ENCODE measurements at regions not wholly inside any gene's neighbourhood (a gene's known extent, or its start where the extent isn't known, plus 50 kb on each side); places are given as distances from the start of the nearest gene placed in this dataset.

GRCh38 chrX:127025013-127025412 is 205.5 kb downstream of the PRR32 start:
- no TSS peak for BruUV-seq (replicated peaks)
- TF ChIP-seq CTCF (conservative IDR thresholded peaks at IDR 0.05; ENCODE audit: low read length) (no peak), EZH2phosphoT487 (IDR thresholded peaks at IDR 0.05; ENCODE audit: borderline replicate concordance, low read depth, low read length) (no peak)
- Histone ChIP-seq H4K20me1 (ENCODE audit: insufficient read depth, low read length) (no peaks in the 10 kb centered on the region), H2AFZ (ENCODE audit: low read length) (no peak overlapping the region), H3K27ac (ENCODE audit: low read depth, low read length, poor library complexity, severe bottlenecking) (no peak overlapping the region), H3K9me3 (ENCODE audit: low read length) (no peaks in the 10 kb centered on the region), H3K4me3 (ENCODE audit: low read depth, low read length, poor library complexity, severe bottlenecking) (no peak overlapping the region), H3K79me2 (ENCODE audit: insufficient read depth, low read depth, low read length) (no peaks in the 10 kb centered on the region), H3K9me2 (ENCODE audit: insufficient read depth, low read length) (no peaks in the 10 kb centered on the region), H3K4me2 (ENCODE audit: low read length) (no peak overlapping the region), H3K36me3 (ENCODE audit: insufficient read depth, low read length) (no peaks in the 10 kb centered on the region), H3K4me1 (ENCODE audit: insufficient read depth, low read length, poor library complexity, severe bottlenecking) (no peaks in the 10 kb centered on the region)
- DNase-seq (ENCODE audit: low spot score): no peak
- ChIA-PET CTCF (ENCODE audit: unreplicated experiment) (no interaction called here), POLR2A (interaction anchor here (0.6 kb wide), 1 partner anchor 1458 kb away, joined by 3 read pairs; no protein-coding TSS in a partner anchor)
- intact Hi-C loops (cut with micrococcal nuclease; ENCODE audit: unreplicated experiment): no loop called here

- POLR2A ChIA-PET: no interaction called here
- Histone ChIP-seq H3K79me2 (ENCODE audit: insufficient read depth, low read depth, low read length) (no peaks in the 10 kb centered on the region), H3K4me3 (ENCODE audit: low read depth, low read length, poor library complexity, severe bottlenecking) (no peak overlapping the region), H3K9me2 (ENCODE audit: insufficient read depth, low read length) (no peaks in the 10 kb centered on the region), H3K4me2 (ENCODE audit: low read length) (no peak overlapping the region), H3K36me3 (ENCODE audit: insufficient read depth, low read length) (no peaks in the 10 kb centered on the region), H2AFZ (ENCODE audit: low read length) (no peak overlapping the region), H4K20me1 (ENCODE audit: insufficient read depth, low read length) (no peaks in the 10 kb centered on the region), H3K9me3 (ENCODE audit: low read length) (no peaks in the 10 kb centered on the region), H3K27ac (ENCODE audit: low read depth, low read length, poor library complexity, severe bottlenecking) (no peak overlapping the region), H3K4me1 (ENCODE audit: insufficient read depth, low read length, poor library complexity, severe bottlenecking) (no peaks in the 10 kb centered on the region)
- CTCF ChIA-PET (ENCODE audit: unreplicated experiment): no interaction called here
- TF ChIP-seq EZH2phosphoT487 (IDR thresholded peaks at IDR 0.05; ENCODE audit: borderline replicate concordance, low read depth, low read length) (no peak), CTCF (conservative IDR thresholded peaks at IDR 0.05; ENCODE audit: low read length) (no peak)
- no TSS peak for BruUV-seq (replicated peaks)
- intact Hi-C loops (cut with micrococcal nuclease; ENCODE audit: unreplicated experiment): no loop called here
- DNase-seq (ENCODE audit: low spot score): no peak
Observed at GRCh38 chrX:127030016-127030748, 210.7 kb downstream of the PRR32 start.

GRCh38 chrX:127037159-127037558 is 217.6 kb downstream of the PRR32 start:
- intact Hi-C loops (cut with micrococcal nuclease; ENCODE audit: unreplicated experiment): no loop called here
- no peak for DNase-seq (ENCODE audit: low spot score)
- Histone ChIP-seq H3K27ac (ENCODE audit: low read depth, low read length, poor library complexity, severe bottlenecking) (no peak overlapping the region), H3K9me3 (ENCODE audit: low read length) (no peaks in the 10 kb centered on the region), H3K4me3 (ENCODE audit: low read depth, low read length, poor library complexity, severe bottlenecking) (no peak overlapping the region), H3K36me3 (ENCODE audit: insufficient read depth, low read length) (no peaks in the 10 kb centered on the region), H3K4me1 (ENCODE audit: insufficient read depth, low read length, poor library complexity, severe bottlenecking) (no peaks in the 10 kb centered on the region), H3K4me2 (ENCODE audit: low read length) (no peak overlapping the region), H2AFZ (ENCODE audit: low read length) (no peak overlapping the region), H3K79me2 (ENCODE audit: insufficient read depth, low read depth, low read length) (no peaks in the 10 kb centered on the region), H3K9me2 (ENCODE audit: insufficient read depth, low read length) (no peaks in the 10 kb centered on the region), H4K20me1 (ENCODE audit: insufficient read depth, low read length) (no peaks in the 10 kb centered on the region)
- POLR2A ChIA-PET: no interaction called here
- CTCF ChIA-PET (ENCODE audit: unreplicated experiment): no interaction called here
- TF ChIP-seq EZH2phosphoT487 (IDR thresholded peaks at IDR 0.05; ENCODE audit: borderline replicate concordance, low read depth, low read length) (no peak), CTCF (conservative IDR thresholded peaks at IDR 0.05; ENCODE audit: low read length) (no peak)
- no TSS peak for BruUV-seq (replicated peaks)
